NT2/D1 (cell line): ENCODE measurements at regions not wholly inside any gene's neighbourhood (a gene's known extent, or its start where the extent isn't known, plus 50 kb on each side); places are given as distances from the start of the nearest gene placed in this dataset.

Source experiments
- DNase-seq: peaks from one replicate; pipeline ENCODE4 v3.0.0-alpha.2; 2011; ENCODE audit warnings: low read depth, low spot score
- H3K27me3 ChIP-seq: 2 replicates; pipeline ENCODE4 v1.6.0; 2011; ENCODE audit warnings: mild to moderate bottlenecking; ENCODE audit not compliant: insufficient read length, insufficient read depth
- H3K36me3 ChIP-seq: 2 replicates; pipeline ENCODE4 v1.6.1; 2011; ENCODE audit warnings: mild to moderate bottlenecking, low read length, mixed read lengths; ENCODE audit not compliant: insufficient read depth, insufficient read length
- H3K4me1 ChIP-seq: 2 replicates; pipeline ENCODE4 v1.5.1; 2011; ENCODE audit not compliant: insufficient read depth, insufficient read length
- H3K4me3 ChIP-seq: 2 replicates; pipeline ENCODE4 v1.5.1; 2011; ENCODE audit warnings: low read depth; ENCODE audit not compliant: insufficient read length
- H3K9ac ChIP-seq: 2 replicates; pipeline ENCODE4 v1.6.0; 2011; ENCODE audit warnings: low read depth; ENCODE audit not compliant: insufficient read length
- H3K9me3 ChIP-seq: 2 replicates; pipeline ENCODE4 v1.5.1; 2011; ENCODE audit warnings: mild to moderate bottlenecking, low read length; ENCODE audit not compliant: insufficient read depth
- SUZ12 ChIP-seq: IDR thresholded peaks from 2 replicates; pipeline ENCODE4 v1.6.1; 2011; ENCODE audit not compliant: insufficient read length, insufficient read depth; ENCODE audit errors: extremely low read depth
- YY1 ChIP-seq: IDR thresholded peaks from 2 replicates; pipeline ENCODE4 v1.6.1; 2011; ENCODE audit not compliant: insufficient read length, insufficient read depth
- ZNF274 ChIP-seq: IDR thresholded peaks from 2 replicates; pipeline ENCODE4 v1.6.1; 2011; ENCODE audit warnings: mild to moderate bottlenecking, low read depth, low read length

DNA sequence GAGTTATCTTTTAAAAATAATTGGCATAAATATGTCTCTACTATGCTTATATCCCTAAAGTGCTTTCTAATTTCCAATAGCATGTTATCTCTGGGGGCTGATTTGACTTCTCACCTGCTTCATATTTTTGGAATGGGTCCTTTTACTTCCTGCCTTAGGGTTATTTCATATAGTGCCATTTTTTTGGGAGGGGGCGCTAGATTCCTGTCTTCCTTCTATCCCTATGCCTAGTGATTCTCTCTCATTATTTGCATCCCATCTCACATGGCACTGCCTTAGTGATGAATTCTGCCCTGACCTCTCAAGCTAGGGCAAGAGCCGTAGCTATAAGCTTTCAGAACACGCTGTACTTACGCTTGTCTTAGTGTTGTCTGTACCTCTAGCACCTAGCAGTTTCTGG is 150.3 kb upstream of the SLITRK3 start:
- no peaks in the 10 kb centered on the region for H3K4me1 ChIP-seq
- H3K9ac ChIP-seq: no peak overlapping the region
- DNase-seq: no peak
- TF ChIP-seq YY1 (no peak), ZNF274 (no peak), SUZ12 (no peak)
- no peaks in the 10 kb centered on the region for H3K36me3 ChIP-seq
- no peak overlapping the region for H3K4me3 ChIP-seq
- no peaks in the 10 kb centered on the region for H3K27me3 ChIP-seq
- H3K9me3 ChIP-seq: no peaks in the 10 kb centered on the region; the same call in 1 of the 2 replicates

GRCh38 chr3:165343185-165343584 is 147.0 kb upstream of the SLITRK3 start:
- H3K9ac ChIP-seq: no peak overlapping the region
- TF ChIP-seq YY1 (no peak), SUZ12 (no peak), ZNF274 (no peak)
- no peaks in the 10 kb centered on the region for H3K36me3 ChIP-seq
- no peak overlapping the region for H3K4me3 ChIP-seq
- H3K4me1 ChIP-seq: no peaks in the 10 kb centered on the region
- no peaks in the 10 kb centered on the region; the same call in 1 of the 2 replicates for H3K9me3 ChIP-seq
- no peaks in the 10 kb centered on the region for H3K27me3 ChIP-seq
- DNase-seq: no peak

DNA sequence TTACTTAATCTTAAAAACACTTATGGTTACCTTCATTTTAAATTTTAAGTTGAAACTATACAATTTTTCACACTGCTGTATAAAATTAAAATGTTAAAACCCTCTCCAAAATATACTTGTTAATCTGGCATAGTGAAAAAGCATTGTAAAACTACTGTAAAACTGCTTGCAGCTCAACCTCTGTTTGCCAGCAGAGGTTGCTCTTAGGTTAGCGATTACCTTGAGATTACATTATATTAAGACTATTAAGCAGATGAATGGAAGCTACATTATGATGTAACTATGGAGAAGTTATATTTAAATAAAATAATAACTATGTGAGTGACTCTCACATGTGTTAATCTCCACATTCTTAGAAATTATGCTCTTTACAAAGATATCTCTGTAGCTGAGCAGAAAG is 143.6 kb upstream of the SLITRK3 start:
- no peak overlapping the region for H3K4me3 ChIP-seq
- no peaks in the 10 kb centered on the region; the same call in 1 of the 2 replicates for H3K9me3 ChIP-seq
- no peaks in the 10 kb centered on the region for H3K27me3 ChIP-seq
- no peak overlapping the region for H3K9ac ChIP-seq
- TF ChIP-seq SUZ12 (no peak), YY1 (no peak), ZNF274 (no peak)
- no peak for DNase-seq
- no peaks in the 10 kb centered on the region for H3K36me3 ChIP-seq
- no peaks in the 10 kb centered on the region for H3K4me1 ChIP-seq

GRCh38 chr3:165336786-165337185 is 140.6 kb upstream of the SLITRK3 start:
- TF ChIP-seq ZNF274 (no peak), SUZ12 (no peak), YY1 (no peak)
- no peak for DNase-seq

More at GRCh38 chr3:165336786-165337185, 140.6 kb upstream of the SLITRK3 start:
- H3K4me3 ChIP-seq: no peak overlapping the region
- no peaks in the 10 kb centered on the region for H3K4me1 ChIP-seq
- no peaks in the 10 kb centered on the region for H3K9me3 ChIP-seq
- H3K9ac ChIP-seq: no peak overlapping the region
- H3K36me3 ChIP-seq: no peaks in the 10 kb centered on the region
- no peaks in the 10 kb centered on the region for H3K27me3 ChIP-seq
